Right cardiac atrium (tissue), 5 donors: ENCODE measurements at regions not wholly inside any gene's neighbourhood (a gene's known extent, or its start where the extent isn't known, plus 50 kb on each side); places are given as distances from the start of the nearest gene placed in this dataset.

Experiments
- ATAC-seq, 2 donors: fragments of 200-7000 bp; cut with Tn5 transposase; one replicate each; pipeline versions ENCODE4 v1.8.0 to v1.9.1; 2020; ENCODE audit warnings: moderate library complexity in 2 of 2, mild to moderate bottlenecking in 1 of 2
- DNase-seq, 3 donors: peaks; one replicate each; pipeline ENCODE4 v3.0.0-alpha.2; 2020
- H3K27ac ChIP-seq: one replicate; pipeline ENCODE4 v1.5.1; 2013; ENCODE audit warnings: mild to moderate bottlenecking, low read length, control low read depth, moderate library complexity
- H3K27me3 ChIP-seq: one replicate; pipeline ENCODE4 v1.6.1; 2013; ENCODE audit not compliant: control insufficient read depth, insufficient read depth
- H3K4me1 ChIP-seq: one replicate; pipeline ENCODE4 v1.6.1; 2013; ENCODE audit warnings: low read length; ENCODE audit not compliant: control insufficient read depth, insufficient read depth
- H3K4me3 ChIP-seq: one replicate; pipeline ENCODE4 v1.5.1; 2013; ENCODE audit warnings: low read length, control low read depth
- H3K9me3 ChIP-seq: one replicate; pipeline ENCODE4 v1.6.1; 2013; ENCODE audit warnings: low read length; ENCODE audit not compliant: control insufficient read depth
- WGBS: extraction: QIAGEN DNeasy Blood & Tissue Kit; methylation state at CpG from one replicate; pipeline ENCODE4 v1.1.7; 2013; 5-methylcytosine and 5-hydroxymethylcytosine counted together
- intact Hi-C, 4 donors: fragments of 100-400 bp; cut with DNase I; formaldehyde crosslinking; loops; one replicate each; pipeline versions ENCODE4 v1.11.0 to v1.14.0; 2022 to 2023
- donor health status: healthy with polysubstance abuse.
- donor health status: DM: no; HTN: yes; CAD: no.
- donor health status: DM: no; HTN: no; CAD: no.
- donor health status: DM: no; HTN: yes; CAD: no; lungs with severe emphysema.
- donor health status: DM: yes; HTN: yes; CAD: no.

DNA sequence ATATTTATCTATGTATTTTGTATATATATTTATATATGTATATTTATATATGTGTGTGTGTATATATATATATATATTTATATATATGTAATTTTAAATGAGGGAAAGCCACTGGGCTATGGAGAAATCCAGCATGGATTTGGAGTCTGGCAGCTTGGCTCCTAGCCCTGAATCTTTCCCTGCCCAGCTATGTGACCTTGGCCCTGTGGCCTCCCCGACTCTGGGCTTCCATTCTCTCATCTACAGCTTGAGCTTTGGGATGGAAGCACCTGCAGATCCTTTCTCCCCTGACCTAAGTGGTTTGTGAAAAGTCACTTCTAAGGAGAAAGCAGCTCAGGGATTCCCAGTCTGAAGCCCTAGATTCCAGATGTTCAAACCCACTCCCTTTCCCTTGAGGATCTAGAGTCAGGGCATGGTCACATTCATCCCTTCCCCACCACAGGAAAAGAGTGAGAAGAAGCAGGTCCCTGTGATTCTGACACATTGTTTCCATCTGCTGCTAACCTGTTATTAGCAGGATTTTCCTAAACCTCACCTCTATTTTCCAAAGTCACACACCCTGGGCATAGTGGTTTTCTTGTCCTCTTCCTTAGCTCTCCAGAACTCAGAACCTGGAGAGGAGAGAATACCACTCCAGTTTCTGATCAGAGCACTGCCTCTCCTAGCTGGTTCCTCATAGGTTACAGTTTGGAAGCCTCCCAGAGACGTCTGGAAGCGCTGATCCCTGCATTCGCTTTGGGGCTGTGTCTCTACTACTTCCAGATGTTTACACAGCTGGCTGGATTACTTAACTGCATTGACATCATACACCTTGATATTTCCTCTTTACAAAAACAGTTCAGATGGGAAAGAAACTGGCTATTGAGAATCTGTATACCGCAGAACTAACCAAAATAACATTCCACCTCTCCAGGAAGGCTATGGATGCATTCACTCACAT is 327.5 kb upstream of the ZMIZ1 start:
- DNase-seq (no peak), ATAC-seq (no peak)
- Histone ChIP-seq H3K4me3 (no peak overlapping the region), H3K27ac (no peak overlapping the region), H3K27me3 (no peaks in the 10 kb centered on the region), H3K4me1 (peaks cover 20% of the 10 kb centered on the region), H3K9me3 (no peaks in the 10 kb centered on the region)
- 46% methylated on average over 5 of the region's 5 CpGs for WGBS
- intact Hi-C loops: no loop called here

GRCh38 chr10:78742406-78742729 is 326.4 kb upstream of the ZMIZ1 start:
- H3K9me3 ChIP-seq: no peaks in the 10 kb centered on the region
- H3K27ac ChIP-seq: no peak overlapping the region
- no peak for ATAC-seq
- intact Hi-C loops: no loop called here
- H3K27me3 ChIP-seq: no peaks in the 10 kb centered on the region
- no peak overlapping the region for H3K4me3 ChIP-seq
- WGBS: 95% methylated on average over 5 of the region's 5 CpGs
- H3K4me1 ChIP-seq: peaks cover 24% of the 10 kb centered on the region
- no peak for DNase-seq

DNA sequence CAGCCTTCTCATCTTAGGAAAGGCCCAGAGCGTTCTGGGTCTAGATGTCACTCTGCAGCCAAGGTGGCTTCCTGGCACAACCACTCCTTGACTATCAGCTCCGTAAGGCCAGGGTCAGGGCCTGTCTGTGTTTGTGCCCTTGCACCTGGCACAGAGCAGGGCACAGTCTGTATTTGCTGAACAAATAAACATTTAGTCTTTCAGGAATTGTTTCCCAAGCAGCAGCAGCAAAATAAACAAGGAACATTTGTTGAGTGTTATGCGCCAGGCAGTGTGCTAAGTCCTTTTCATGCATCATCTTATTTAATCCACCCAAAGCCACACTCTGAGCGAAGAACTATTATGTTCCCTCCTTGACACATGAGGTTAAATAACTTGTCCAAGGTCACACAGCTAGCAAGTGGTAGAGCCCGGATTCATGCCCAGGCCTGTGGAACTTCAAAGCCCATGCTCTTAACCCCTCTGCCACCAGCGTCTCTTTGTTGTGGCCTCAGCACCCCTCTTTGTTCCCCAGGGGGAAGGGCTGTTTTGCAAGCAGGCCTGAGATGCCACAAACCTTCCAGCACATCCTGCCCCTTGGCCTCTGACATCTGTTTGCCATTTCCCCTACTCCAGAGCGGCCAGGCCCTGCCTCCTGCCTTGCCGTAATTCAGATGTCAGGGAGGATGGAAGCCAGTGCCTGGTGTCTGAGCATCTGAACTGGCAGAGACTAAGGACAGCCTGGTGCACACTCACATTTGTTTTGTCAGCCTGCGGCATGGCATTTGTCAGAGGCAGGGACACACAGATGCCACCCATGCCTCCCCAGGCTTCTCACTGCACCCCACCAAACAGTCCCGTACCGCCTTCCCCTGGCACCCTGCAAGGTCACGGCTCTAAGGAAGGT is 325.8 kb upstream of the ZMIZ1 start:
- no peak overlapping the region for H3K4me3 ChIP-seq
- intact Hi-C loops: no loop called here
- H3K27me3 ChIP-seq: no peaks in the 10 kb centered on the region
- H3K27ac ChIP-seq: no peak overlapping the region
- H3K4me1 ChIP-seq: peaks cover 24% of the 10 kb centered on the region
- ATAC-seq: peak in 1 of 2 donors; percentile 6
- no peaks in the 10 kb centered on the region for H3K9me3 ChIP-seq
- WGBS: 68% methylated on average over 12 of the region's 12 CpGs
- DNase-seq: no peak

DNA sequence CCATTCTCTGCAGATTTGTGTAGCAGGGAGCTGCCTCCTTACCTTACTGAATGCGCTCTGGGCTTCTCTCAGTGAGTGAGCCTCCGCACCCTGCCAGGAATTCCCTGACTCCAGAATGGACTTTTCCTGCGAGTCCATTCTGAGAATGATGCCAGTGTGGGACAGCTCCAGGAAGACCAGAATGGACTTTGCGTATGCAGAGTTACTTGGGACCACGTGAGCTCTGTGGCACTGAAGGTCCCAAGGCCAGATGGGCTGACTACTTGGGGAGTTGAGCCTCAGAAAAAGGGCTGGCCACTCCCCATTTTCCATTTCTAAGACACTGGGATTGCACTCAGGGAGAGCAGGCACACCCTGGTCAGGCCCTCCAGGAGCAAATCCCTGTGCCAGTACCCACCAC is 324.7 kb upstream of the ZMIZ1 start:
- no peak overlapping the region for H3K4me3 ChIP-seq
- H3K4me1 ChIP-seq: peaks cover 17% of the 10 kb centered on the region
- no peaks in the 10 kb centered on the region for H3K9me3 ChIP-seq
- H3K27me3 ChIP-seq: no peaks in the 10 kb centered on the region
- H3K27ac ChIP-seq: no peak overlapping the region
- intact Hi-C loops: no loop called here
- no peak for DNase-seq
- no peak for ATAC-seq
- 85% methylated on average over 5 of the region's 5 CpGs for WGBS

GRCh38 chr10:78744491-78745090 is 324.2 kb upstream of the ZMIZ1 start:
- Histone ChIP-seq H3K27me3 (no peaks in the 10 kb centered on the region), H3K27ac (no peak overlapping the region), H3K4me1 (peaks cover 17% of the 10 kb centered on the region), H3K9me3 (no peaks in the 10 kb centered on the region), H3K4me3 (no peak overlapping the region)
- peak; percentile 75 to 84 for ATAC-seq
- WGBS: 64% methylated on average over 10 of the region's 10 CpGs
- intact Hi-C loops: no loop called here
- peak in 2 of 3 donors; percentile 42 to 69 for DNase-seq

DNA sequence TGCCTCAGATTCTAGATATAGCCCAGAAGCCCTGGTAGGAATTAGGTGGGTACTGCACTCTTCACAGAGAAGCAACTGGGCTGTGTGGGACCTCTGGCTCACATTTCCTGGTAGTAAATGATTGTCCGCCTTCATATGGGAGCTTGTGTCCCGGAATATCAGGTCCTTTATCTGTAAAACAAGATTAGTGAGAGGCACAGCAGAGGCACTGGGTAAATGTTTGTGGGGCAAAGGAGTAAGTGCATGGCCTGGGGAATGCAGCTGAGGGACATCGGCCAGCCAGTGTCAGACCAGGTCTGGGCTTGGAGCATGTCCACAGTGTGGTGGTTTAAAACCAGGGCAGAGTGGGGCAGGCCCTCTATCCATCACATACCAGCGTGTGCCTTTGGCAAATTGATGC is 323.3 kb upstream of the ZMIZ1 start:
- Histone ChIP-seq H3K9me3 (no peaks in the 10 kb centered on the region), H3K27ac (peak overlapping the region; percentile 25), H3K4me3 (no peak overlapping the region), H3K4me1 (peaks cover 17% of the 10 kb centered on the region), H3K27me3 (no peaks in the 10 kb centered on the region)
- WGBS: 67% methylated on average over 4 of the region's 4 CpGs
- DNase-seq: no peak
- peak; percentile 29 to 36 for ATAC-seq
- intact Hi-C loops: no loop called here

DNA sequence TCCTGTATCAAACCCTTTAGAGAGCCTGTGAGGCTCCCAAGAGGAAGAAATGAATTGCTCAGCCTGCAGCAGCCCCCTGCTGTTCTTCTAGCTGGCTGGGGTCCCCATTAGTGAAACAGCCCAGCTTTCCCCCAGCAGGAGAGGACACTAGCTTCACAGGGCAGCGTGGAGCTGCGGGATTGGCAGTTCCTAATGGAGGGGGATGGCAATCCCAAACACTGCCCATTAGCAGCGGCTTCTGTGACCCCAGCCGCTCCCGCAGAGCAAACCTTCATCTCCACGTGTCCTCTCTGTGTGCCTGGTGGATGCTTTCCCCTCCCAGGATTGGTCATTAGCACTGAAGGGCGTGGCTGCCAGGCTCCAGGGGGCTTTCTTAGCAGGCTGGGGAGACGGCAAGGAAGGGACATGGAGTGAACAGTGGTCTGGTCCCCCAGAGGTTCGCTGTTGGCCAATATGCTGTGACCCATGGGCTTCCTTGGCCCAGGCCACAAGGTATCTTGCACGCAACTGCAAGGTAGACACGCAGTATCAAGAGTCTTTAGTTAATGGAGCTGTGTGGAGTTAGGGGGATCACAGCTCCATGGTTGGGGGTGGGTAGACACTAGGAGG is 322.5 kb upstream of the ZMIZ1 start:
- no peak for ATAC-seq
- no peak overlapping the region for H3K4me3 ChIP-seq
- H3K4me1 ChIP-seq: peaks cover 17% of the 10 kb centered on the region
- no peak overlapping the region for H3K27ac ChIP-seq
- WGBS: 92% methylated on average over 11 of the region's 11 CpGs
- intact Hi-C loops: no loop called here
- H3K9me3 ChIP-seq: no peaks in the 10 kb centered on the region
- no peaks in the 10 kb centered on the region for H3K27me3 ChIP-seq
- DNase-seq: no peak

GRCh38 chr10:78747401-78748234 is 321.1 kb upstream of the ZMIZ1 start:
- Histone ChIP-seq H3K4me1 (peaks cover 15% of the 10 kb centered on the region), H3K9me3 (no peaks in the 10 kb centered on the region), H3K4me3 (no peak overlapping the region), H3K27me3 (no peaks in the 10 kb centered on the region), H3K27ac (peak overlapping the region; percentile 25)
- DNase-seq: no peak
- WGBS: 85% methylated on average over 14 of the region's 14 CpGs
- intact Hi-C loops: no loop called here
- peak; percentile 9 to 34 for ATAC-seq

- intact Hi-C loops: no loop called here
- Histone ChIP-seq H3K27ac (no peak overlapping the region), H3K27me3 (no peaks in the 10 kb centered on the region), H3K4me1 (peaks cover 14% of the 10 kb centered on the region), H3K9me3 (no peaks in the 10 kb centered on the region), H3K4me3 (no peak overlapping the region)
- no peak for ATAC-seq
- WGBS: 88% methylated on average over 4 of the region's 4 CpGs
- no peak for DNase-seq
Observed at GRCh38 chr10:78748235-78748533, 320.6 kb upstream of the ZMIZ1 start.

- no peak for DNase-seq
- Histone ChIP-seq H3K27me3 (no peaks in the 10 kb centered on the region), H3K4me1 (peaks cover 12% of the 10 kb centered on the region), H3K4me3 (no peak overlapping the region), H3K9me3 (no peaks in the 10 kb centered on the region), H3K27ac (no peak overlapping the region)
- WGBS: 92% methylated on average over 1 of the region's 1 CpG
- intact Hi-C loops: no loop called here
- no peak for ATAC-seq
Observed at GRCh38 chr10:78749200-78749599, 319.6 kb upstream of the ZMIZ1 start.
